HG03025 (cell line): ENCODE measurements at regions not wholly inside any gene's neighbourhood (a gene's known extent, or its start where the extent isn't known, plus 50 kb on each side); places are given as distances from the start of the nearest gene placed in this dataset.

Source experiments
- ATAC-seq: cut with Tn5 transposase; IDR thresholded peaks from one replicate; pipeline ENCODE4 v1.9.1; 2021; ENCODE audit warnings: mild to moderate bottlenecking, moderate library complexity; ENCODE audit not compliant: unreplicated experiment, low FRiP score

DNA sequence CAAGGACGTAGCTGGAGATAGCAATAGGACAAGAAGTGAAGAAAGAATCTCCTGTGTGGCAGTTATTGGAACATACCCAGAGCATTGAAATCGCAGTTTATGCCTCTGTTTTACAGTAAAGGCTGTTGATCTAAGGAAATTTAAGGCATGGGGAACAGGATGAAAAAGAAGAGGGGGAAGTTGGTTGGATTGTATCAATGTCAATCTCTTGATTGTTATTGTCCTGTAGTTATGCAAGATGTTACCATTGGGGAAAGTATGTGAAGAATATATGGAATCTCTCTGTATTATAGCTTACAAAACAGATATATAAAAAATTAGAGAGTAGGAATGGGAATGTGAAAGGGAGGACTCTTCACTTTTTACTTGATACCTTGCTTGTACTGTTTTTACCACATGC is 195.6 kb upstream of the NREP start:
- no peak for ATAC-seq

- no peak for ATAC-seq
Observed at GRCh38 chr5:111950660-111951059, 193.7 kb upstream of the NREP start.

GRCh38 chr5:111948092-111948841 is 191.3 kb upstream of the NREP start:
- no peak for ATAC-seq

GRCh38 chr5:111946556-111946955 is 189.6 kb upstream of the NREP start:
- no peak for ATAC-seq

DNA sequence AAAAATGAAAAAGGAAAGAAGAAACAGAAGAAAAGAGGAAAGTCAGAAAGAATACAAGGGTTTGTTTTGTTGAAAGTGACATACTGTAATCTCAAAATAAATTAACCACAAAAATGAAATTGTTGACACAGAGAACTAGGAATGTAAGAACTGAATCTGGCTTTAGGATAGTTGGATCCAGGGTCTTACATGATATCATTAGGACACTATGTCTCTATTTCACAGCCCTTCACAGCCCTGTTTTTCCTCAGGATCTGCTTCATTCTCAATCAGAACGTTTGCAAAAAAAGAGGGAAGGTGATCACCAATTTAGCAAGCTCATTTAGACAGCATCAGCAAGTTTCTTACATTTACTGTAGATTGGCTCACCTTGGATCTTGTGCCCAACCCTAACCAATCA is 188.5 kb upstream of the NREP start:
- ATAC-seq = no peak

GRCh38 chr5:111942661-111943401 is 185.8 kb upstream of the NREP start:
- ATAC-seq = no peak

GRCh38 chr5:111942201-111942600 is 185.2 kb upstream of the NREP start:
- ATAC-seq = no peak

DNA sequence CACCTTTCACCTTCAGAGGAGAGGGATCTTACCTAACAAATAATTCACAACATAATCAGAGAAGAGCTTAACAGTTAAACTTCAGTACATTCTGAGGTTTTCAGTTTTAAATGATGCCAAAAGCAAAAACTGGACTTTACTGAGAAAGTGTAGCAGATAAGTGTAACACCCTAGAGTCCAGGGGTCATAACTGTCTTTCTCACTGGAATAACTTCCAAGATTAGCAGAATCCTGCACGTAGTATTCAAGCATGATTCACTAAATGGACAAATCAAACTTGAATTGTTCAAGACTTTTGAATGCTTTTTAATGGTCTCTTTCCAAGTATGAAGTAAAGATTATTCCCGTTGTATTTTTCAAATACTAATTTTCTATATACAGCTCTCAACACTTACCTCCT is 180.1 kb upstream of the NREP start:
- no peak for ATAC-seq

DNA sequence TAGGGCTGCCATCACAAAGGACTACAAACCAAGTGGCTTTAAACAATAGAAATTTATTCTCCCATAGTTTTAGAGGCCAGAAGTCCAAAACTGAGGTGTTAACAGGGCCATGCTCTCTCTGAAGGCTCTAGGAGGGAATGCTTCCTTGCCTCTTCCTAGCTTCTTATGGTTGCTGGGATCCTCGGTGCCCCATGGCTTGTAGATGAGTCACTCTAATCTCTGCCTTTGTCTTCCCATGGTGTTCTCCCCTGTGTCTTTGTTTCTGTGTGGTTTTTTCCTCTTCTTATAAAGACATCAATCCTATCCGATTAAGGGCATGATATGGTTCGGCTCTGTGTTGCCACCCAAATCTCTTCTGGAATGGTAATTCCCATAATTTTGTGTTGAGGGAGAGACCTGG is 178.8 kb upstream of the NREP start:
- no peak for ATAC-seq

GRCh38 chr5:111935009-111935408 is 178.0 kb upstream of the NREP start:
- ATAC-seq = no peak

- ATAC-seq = no peak
Observed at GRCh38 chr5:111934511-111934910, 177.5 kb upstream of the NREP start.

GRCh38 chr5:111933086-111933485 is 176.1 kb upstream of the NREP start:
- ATAC-seq = no peak

DNA sequence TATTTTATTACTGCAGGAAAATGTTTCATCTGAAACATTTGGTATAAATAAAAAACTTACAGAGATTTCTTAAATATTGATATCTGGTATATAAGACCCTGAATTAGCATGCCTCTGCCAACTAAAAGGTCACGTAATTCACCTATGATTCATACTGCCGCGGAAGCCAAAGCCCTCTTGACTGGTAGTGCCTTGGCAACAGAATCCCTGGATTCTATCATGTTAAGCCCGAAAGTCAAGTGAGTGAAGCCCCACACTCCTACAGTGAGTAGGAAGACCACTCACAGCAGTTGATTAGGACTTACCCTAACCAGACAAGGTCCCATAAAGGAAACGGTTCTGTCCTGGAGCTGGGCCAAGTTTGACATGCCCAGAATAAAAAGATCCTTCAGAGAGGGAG is 175.6 kb upstream of the NREP start:
- ATAC-seq = no peak

DNA sequence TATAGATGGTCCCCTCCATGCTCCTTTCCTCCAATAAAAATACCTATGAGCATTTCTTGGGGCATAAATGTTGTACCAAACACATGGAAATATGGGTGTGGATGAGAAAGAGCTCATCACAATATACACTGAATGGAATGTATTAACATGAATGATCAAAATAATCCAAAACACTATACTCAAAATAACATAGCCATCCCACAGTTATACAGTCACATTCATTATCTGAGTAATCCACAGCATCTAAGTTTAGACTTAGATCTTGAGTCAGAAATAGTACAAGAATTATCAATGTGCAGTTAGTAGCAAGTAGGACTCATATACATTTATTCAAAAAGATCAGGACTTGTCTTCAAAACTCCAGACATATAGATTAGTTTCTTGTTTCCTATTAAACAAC is 175.2 kb upstream of the NREP start:
- ATAC-seq = no peak

GRCh38 chr5:111931655-111932054 is 174.7 kb upstream of the NREP start:
- no peak for ATAC-seq

DNA sequence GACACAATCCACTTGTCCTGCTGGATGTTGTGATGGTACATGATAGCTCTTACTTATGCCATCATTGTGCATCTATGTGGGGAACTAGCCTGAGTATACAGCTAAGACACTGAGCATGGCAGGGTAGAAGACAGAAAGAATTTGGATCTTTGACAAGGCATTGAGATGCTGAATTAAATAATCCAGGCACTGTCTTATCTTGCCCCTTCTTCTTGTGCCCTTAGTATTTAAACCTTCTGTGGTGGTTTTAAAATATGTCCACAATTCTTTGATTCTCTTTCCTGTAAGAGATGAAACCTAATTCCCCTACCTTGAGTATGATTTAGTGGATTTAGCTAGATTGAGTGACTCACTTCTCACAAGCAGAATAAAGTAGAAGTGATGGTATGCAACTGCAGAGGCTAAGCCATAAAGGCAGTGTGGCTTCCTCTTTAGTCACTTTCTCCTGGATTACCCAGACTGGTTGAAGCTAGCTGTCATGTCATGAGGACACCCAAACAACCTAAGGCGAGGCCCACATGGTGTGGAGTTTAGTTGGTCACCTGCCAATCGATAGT is 174.0 kb upstream of the NREP start:
- ATAC-seq = no peak

GRCh38 chr5:111930449-111930848 is 173.5 kb upstream of the NREP start:
- no peak for ATAC-seq

GRCh38 chr5:111929867-111930266 is 172.9 kb upstream of the NREP start:
- no peak for ATAC-seq

GRCh38 chr5:111929261-111929660 is 172.3 kb upstream of the NREP start:
- no peak for ATAC-seq

GRCh38 chr5:111928511-111928910 is 171.5 kb upstream of the NREP start:
- ATAC-seq = no peak

- ATAC-seq = no peak
Observed at GRCh38 chr5:111927191-111927590, 170.2 kb upstream of the NREP start.

DNA sequence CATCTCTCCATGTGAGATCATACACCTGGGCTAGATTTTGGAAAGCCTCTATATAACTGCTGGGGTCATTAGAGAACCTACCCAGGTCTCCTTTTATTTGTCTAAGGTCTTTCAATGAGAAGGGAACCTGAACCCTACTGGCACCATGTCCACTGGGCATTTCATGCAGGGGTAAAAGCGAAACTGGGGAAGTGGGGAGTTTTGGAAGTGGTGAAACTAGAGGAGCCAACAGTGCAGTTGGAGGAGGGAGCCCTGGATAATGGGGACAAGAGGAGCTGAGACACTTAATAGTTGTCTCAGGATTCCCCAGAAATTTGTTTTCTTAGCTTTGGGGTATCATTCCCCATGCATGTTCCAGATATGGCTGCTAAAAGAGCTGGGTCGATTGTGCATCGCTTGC is 169.0 kb upstream of the NREP start:
- no peak for ATAC-seq
